Right hindlimb (tissue), 1 donor: ENCODE measurements at regions not wholly inside any gene's neighbourhood (a gene's known extent, or its start where the extent isn't known, plus 50 kb on each side); places are given as distances from the start of the nearest gene placed in this dataset.

Source experiments
- DNase-seq: peaks from one replicate; pipeline ENCODE4 v3.0.0-alpha.2; 2018

- peak; percentile 39 for DNase-seq
These were observed 117.5 kb downstream of the EDEM1 start for GRCh38 chr3:5304789-5305683.

GRCh38 chr3:5305684-5305989 is 118.1 kb downstream of the EDEM1 start:
- no peak for DNase-seq

GRCh38 chr3:5309171-5309570 is 121.7 kb downstream of the EDEM1 start:
- no peak for DNase-seq

GRCh38 chr3:5309602-5310001 is 122.1 kb downstream of the EDEM1 start:
- DNase-seq: no peak

- no peak for DNase-seq
These were observed 123.0 kb downstream of the EDEM1 start for GRCh38 chr3:5310509-5310908.

- DNase-seq: no peak
These were observed 124.8 kb downstream of the EDEM1 start for GRCh38 chr3:5312290-5312689.

- DNase-seq: no peak
These were observed 127.4 kb downstream of the EDEM1 start for GRCh38 chr3:5314897-5315296.

GRCh38 chr3:5317557-5317956 is 130.1 kb downstream of the EDEM1 start:
- no peak for DNase-seq

- DNase-seq: no peak
These were observed 131.9 kb downstream of the EDEM1 start for GRCh38 chr3:5319454-5319853.

GRCh38 chr3:5321666-5322340 is 134.3 kb downstream of the EDEM1 start:
- DNase-seq: no peak

- DNase-seq: no peak
These were observed 137.3 kb downstream of the EDEM1 start for GRCh38 chr3:5324780-5325179.

- DNase-seq: no peak
These were observed 142.8 kb downstream of the EDEM1 start for GRCh38 chr3:5330152-5330810.

GRCh38 chr3:5331567-5332269 is 144.2 kb downstream of the EDEM1 start:
- DNase-seq: no peak

GRCh38 chr3:5332270-5332956 is 144.9 kb downstream of the EDEM1 start:
- DNase-seq: no peak

- no peak for DNase-seq
These were observed 152.5 kb downstream of the EDEM1 start for GRCh38 chr3:5339967-5340535.

GRCh38 chr3:5341610-5342009 is 154.1 kb downstream of the EDEM1 start:
- DNase-seq: no peak

- no peak for DNase-seq
These were observed 156.0 kb downstream of the EDEM1 start for GRCh38 chr3:5343459-5343858.

GRCh38 chr3:5344707-5345106 is 157.2 kb downstream of the EDEM1 start:
- DNase-seq: no peak

- no peak for DNase-seq
These were observed 160.0 kb downstream of the EDEM1 start for GRCh38 chr3:5347486-5347885.

GRCh38 chr3:5348229-5348902 is 160.9 kb downstream of the EDEM1 start:
- no peak for DNase-seq

- DNase-seq: no peak
These were observed 161.8 kb downstream of the EDEM1 start for GRCh38 chr3:5349343-5349742.

- DNase-seq: no peak
These were observed 169.6 kb downstream of the EDEM1 start for GRCh38 chr3:5357089-5357488.
